ENCODE measurements at regions not wholly inside any gene's neighbourhood (a gene's known extent, or its start where the extent isn't known, plus 50 kb on each side); places are given as distances from the start of the nearest gene placed in this dataset.

- no peak overlapping the region for H3K4me3 ChIP-seq (ENCODE audit: low read depth, low read length)
- no peak for DNase-seq (ENCODE audit: low read depth)
- TF ChIP-seq CTCF (conservative IDR thresholded peaks at IDR 0.05; ENCODE audit: low read depth, low read length): no peak
Observed at GRCh38 chr1:38123356-38124135, 77.0 kb upstream of the POU3F1 start.

- no peak overlapping the region for H3K4me3 ChIP-seq (ENCODE audit: low read depth, low read length)
- no peak for TF ChIP-seq CTCF (conservative IDR thresholded peaks at IDR 0.05; ENCODE audit: low read depth, low read length)
- no peak for DNase-seq (ENCODE audit: low read depth)
Observed at GRCh38 chr1:38121231-38121680, 74.7 kb upstream of the POU3F1 start.

- no peak for TF ChIP-seq CTCF (conservative IDR thresholded peaks at IDR 0.05; ENCODE audit: low read depth, low read length)
- no peak for DNase-seq (ENCODE audit: low read depth)
- H3K4me3 ChIP-seq (ENCODE audit: low read depth, low read length): no peak overlapping the region
Observed at GRCh38 chr1:38120552-38121230, 74.1 kb upstream of the POU3F1 start.

DNA sequence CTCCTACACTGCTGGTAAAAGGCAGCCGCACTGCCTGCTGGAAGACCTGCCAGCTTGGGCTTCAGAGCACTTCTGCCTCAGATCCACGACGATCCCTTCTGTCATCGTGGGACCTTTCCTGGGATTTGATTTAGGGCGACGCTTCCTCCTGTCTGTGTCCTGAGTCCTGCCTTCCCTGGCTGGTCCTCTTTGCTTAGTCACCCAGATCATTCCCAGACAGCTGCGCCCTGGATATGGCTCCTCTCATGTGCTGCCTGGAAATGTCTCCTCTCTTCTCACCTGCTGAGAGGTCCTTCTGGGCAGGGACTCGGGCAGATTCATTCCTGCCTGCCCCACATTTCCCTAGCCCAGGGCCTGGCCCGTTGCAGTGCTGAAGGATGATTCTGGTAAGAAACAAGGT is 72.4 kb upstream of the POU3F1 start:
- DNase-seq (ENCODE audit: low read depth): no peak
- no peak overlapping the region for H3K4me3 ChIP-seq (ENCODE audit: low read depth, low read length)
- no peak for TF ChIP-seq CTCF (conservative IDR thresholded peaks at IDR 0.05; ENCODE audit: low read depth, low read length)

- DNase-seq (ENCODE audit: low read depth): no peak
- no peak overlapping the region for H3K4me3 ChIP-seq (ENCODE audit: low read depth, low read length)
- TF ChIP-seq CTCF (conservative IDR thresholded peaks at IDR 0.05; ENCODE audit: low read depth, low read length): no peak
Observed at GRCh38 chr1:38117444-38117887, 70.9 kb upstream of the POU3F1 start.

DNA sequence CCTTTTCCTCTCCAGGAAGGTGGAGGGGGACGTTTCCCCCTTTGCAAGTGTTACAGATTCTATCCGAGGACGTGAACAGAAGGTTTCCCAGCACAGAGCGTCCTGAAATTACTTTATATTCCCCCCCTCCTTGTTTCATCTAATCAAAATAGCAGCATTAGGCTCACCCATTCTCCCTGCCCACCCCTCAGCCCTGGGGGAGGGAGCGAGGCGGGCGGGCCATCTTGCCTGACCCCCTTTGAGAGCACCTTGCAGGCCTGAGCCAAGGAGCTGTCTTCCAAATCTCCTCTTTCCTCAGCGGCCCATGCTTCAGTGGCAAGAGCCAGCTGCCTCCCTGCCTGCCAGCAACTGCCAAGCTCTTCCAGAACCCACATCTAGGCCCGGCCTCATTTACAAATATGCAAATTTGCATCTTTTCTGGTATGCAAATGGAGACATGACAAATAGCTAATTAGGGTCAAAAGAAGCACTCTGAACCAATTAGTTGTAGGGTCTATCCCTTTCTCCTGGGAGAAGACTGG is 69.1 kb upstream of the POU3F1 start:
- TF ChIP-seq CTCF (conservative IDR thresholded peaks at IDR 0.05; ENCODE audit: low read depth, low read length): no peak
- no peak overlapping the region for H3K4me3 ChIP-seq (ENCODE audit: low read depth, low read length)
- DNase-seq (ENCODE audit: low read depth): no peak
